IMR-90 (cell line): ENCODE measurements at regions not wholly inside any gene's neighbourhood (a gene's known extent, or its start where the extent isn't known, plus 50 kb on each side); places are given as distances from the start of the nearest gene placed in this dataset.

Source experiments
- ATAC-seq: fragments of 200-7000 bp; cut with Tn5 transposase; 2 replicates; pipeline ENCODE4 v1.9.1; 2020; ENCODE audit warnings: low read depth, mild to moderate bottlenecking, moderate library complexity
- BruUV-seq: library from RNA; stranded (reverse); fragments of 400-500 nt; replicated peaks from 2 replicates; lab custom pipeline; 2021; lab: Mats Ljungman, UMichigan
- CTCF ChIA-PET: fragments of 300-600 bp; formaldehyde crosslinking; extraction: SDS; loops from one replicate; lab custom pipeline; 2021; ENCODE audit warnings: antibody characterized with exemption; lab: Yijun Ruan, JAX
- POLR2A ChIA-PET: fragments of 300-600 bp; sonication (Branson Sonifier 250); formaldehyde crosslinking; loops from one replicate; lab custom pipeline; 2022; ENCODE audit warnings: antibody characterized with exemption; ENCODE audit not compliant: unreplicated experiment; lab: Charles Lee
- DNase-seq: peaks from one replicate; pipeline ENCODE4 v3.0.0; 2013
- H2AFZ ChIP-seq: replicated peaks from 2 replicates; pipeline ENCODE3; 2013; ENCODE audit warnings: low read length, mild to moderate bottlenecking; ENCODE audit not compliant: poor library complexity
- H2AK5ac ChIP-seq: 2 replicates; pipeline ENCODE4 v1.6.1; 2013; ENCODE audit warnings: low read depth, low read length, inconsistent platforms
- H2AK9ac ChIP-seq: replicated peaks from 2 replicates; pipeline ENCODE3; 2013; ENCODE audit warnings: mild to moderate bottlenecking, low read depth, low read length, moderate library complexity; ENCODE audit not compliant: poor library complexity
- H2BK120ac ChIP-seq: 2 replicates; pipeline ENCODE4 v1.6.1; 2013; ENCODE audit warnings: low read depth, low read length, inconsistent platforms
- H2BK15ac ChIP-seq: 3 replicates; pipeline ENCODE4 v1.6.1; 2013; ENCODE audit warnings: low read depth, low read length, inconsistent platforms
- H2BK20ac ChIP-seq: 2 replicates; pipeline ENCODE4 v1.6.1; 2013; ENCODE audit warnings: low read depth, mild to moderate bottlenecking, inconsistent platforms, low read length, moderate library complexity
- H2BK5ac ChIP-seq: 2 replicates; pipeline ENCODE4 v1.6.1; 2013; ENCODE audit warnings: mild to moderate bottlenecking, low read depth, low read length, inconsistent platforms; ENCODE audit not compliant: poor library complexity, severe bottlenecking
- H3K14ac ChIP-seq: replicated peaks from 2 replicates; pipeline ENCODE4 v1.6.1; 2013; ENCODE audit warnings: low read depth, low read length, inconsistent platforms
- H3K18ac ChIP-seq: 2 replicates; pipeline ENCODE4 v1.6.1; 2013; ENCODE audit warnings: low read depth, low read length, control low read depth
- H3K23ac ChIP-seq: 2 replicates; pipeline ENCODE4 v1.6.1; 2013; ENCODE audit warnings: low read depth, low read length, inconsistent platforms
- H3K27ac ChIP-seq: 2 replicates; pipeline ENCODE4 v1.5.1; 2013; ENCODE audit warnings: mild to moderate bottlenecking, control low read depth, low read length; ENCODE audit not compliant: insufficient read depth
- H3K27me3 ChIP-seq: 2 replicates; pipeline ENCODE4 v1.6.1; 2013; ENCODE audit warnings: low read length; ENCODE audit not compliant: control insufficient read depth, insufficient read depth
- H3K36me3 ChIP-seq: 2 replicates; pipeline ENCODE4 v1.6.1; 2013; ENCODE audit warnings: low read length, mixed read lengths; ENCODE audit not compliant: control insufficient read depth, insufficient read depth
- H3K4ac ChIP-seq: 2 replicates; pipeline ENCODE4 v1.6.1; 2013; ENCODE audit warnings: low read depth, low read length, inconsistent platforms
- H3K4me1 ChIP-seq: 2 replicates; pipeline ENCODE4 v1.6.1; 2013; ENCODE audit warnings: low read length, mixed read lengths; ENCODE audit not compliant: control insufficient read depth, insufficient read depth
- H3K4me2 ChIP-seq: 2 replicates; pipeline ENCODE4 v1.6.1; 2013; ENCODE audit warnings: low read depth, mild to moderate bottlenecking, control low read depth, low read length, moderate library complexity
- H3K4me3 ChIP-seq: 2 replicates; pipeline ENCODE4 v1.5.1; 2013; ENCODE audit warnings: low read depth, mild to moderate bottlenecking, control low read depth, low read length, moderate library complexity; ENCODE audit not compliant: insufficient read depth
- H3K56ac ChIP-seq: 2 replicates; pipeline ENCODE4 v1.6.1; 2013; ENCODE audit warnings: low read length, inconsistent platforms; ENCODE audit not compliant: insufficient read depth; ENCODE audit errors: extremely low read depth
- H3K79me1 ChIP-seq, 2 experiments: 2 replicates each; pipeline ENCODE4 v1.6.1; 2013; ENCODE audit warnings: low read length in 2 of 2, inconsistent platforms in 1 of 2, low read depth in 1 of 2
- H3K9ac ChIP-seq: 2 replicates; pipeline ENCODE4 v1.6.1; 2013; ENCODE audit warnings: low read depth, low read length, control low read depth
- H3K9me1 ChIP-seq: 2 replicates; pipeline ENCODE4 v1.6.1; 2013; ENCODE audit warnings: low read length, inconsistent platforms; ENCODE audit not compliant: insufficient read depth
- H3K9me3 ChIP-seq: 2 replicates; pipeline ENCODE4 v1.6.1; 2013; ENCODE audit warnings: low read length; ENCODE audit not compliant: control insufficient read depth, insufficient read depth
- H4K20me1 ChIP-seq: 2 replicates; pipeline ENCODE4 v1.6.1; 2013; ENCODE audit warnings: low read length, inconsistent platforms; ENCODE audit not compliant: insufficient read depth
- H4K5ac ChIP-seq: 2 replicates; pipeline ENCODE4 v1.6.1; 2013; ENCODE audit warnings: mild to moderate bottlenecking, low read depth, low read length, control low read depth
- H4K8ac ChIP-seq, 2 experiments: 2 replicates each; pipeline ENCODE4 v1.6.1; 2013; ENCODE audit warnings: low read depth in 2 of 2, low read length in 2 of 2, control low read depth in 1 of 2, inconsistent platforms in 1 of 2
- H4K91ac ChIP-seq: 2 replicates; pipeline ENCODE4 v1.6.1; 2013; ENCODE audit warnings: low read depth, low read length, inconsistent platforms; ENCODE audit not compliant: insufficient read depth
- BHLHE40 ChIP-seq: fragments of 150-350 bp; IDR thresholded peaks from 2 replicates; pipeline ENCODE4 v1.6.1; 2016; ENCODE audit warnings: mild to moderate bottlenecking, low read depth, low read length
- CEBPB ChIP-seq: IDR thresholded peaks from 2 replicates; pipeline ENCODE4 v1.6.1; 2012; ENCODE audit warnings: low read depth, low read length, improper control_type of control experiment
- CHD1 ChIP-seq: IDR thresholded peaks from 2 replicates; pipeline ENCODE4 v1.6.1; 2012; ENCODE audit warnings: low read depth, low read length, improper control_type of control experiment
- CTCF ChIP-seq: conservative IDR thresholded peaks from 2 replicates; pipeline ENCODE4 v1.5.1; 2012; ENCODE audit warnings: mild to moderate bottlenecking, low read depth, low read length, improper control_type of control experiment
- ELK1 ChIP-seq: fragments of 150-350 bp; IDR thresholded peaks from 2 replicates; pipeline ENCODE4 v1.6.1; 2016; ENCODE audit warnings: low read depth, mild to moderate bottlenecking, low read length, moderate library complexity, borderline replicate concordance
- FOS ChIP-seq: fragments of 150-350 bp; IDR thresholded peaks from 2 replicates; pipeline ENCODE4 v1.6.1; 2016; ENCODE audit warnings: low read depth, low read length
- MAFK ChIP-seq: IDR thresholded peaks from 2 replicates; pipeline ENCODE4 v1.6.1; 2012; ENCODE audit warnings: low read depth, low read length, improper control_type of control experiment
- MAZ ChIP-seq: IDR thresholded peaks from 2 replicates; pipeline ENCODE4 v1.6.1; 2012; ENCODE audit warnings: low read depth, mild to moderate bottlenecking, low read length, improper control_type of control experiment, moderate library complexity, borderline replicate concordance
- MXI1 ChIP-seq: IDR thresholded peaks from 2 replicates; pipeline ENCODE4 v1.6.1; 2012; ENCODE audit warnings: low read depth, mild to moderate bottlenecking, low read length, moderate library complexity, borderline replicate concordance
- NFE2L2 ChIP-seq: fragments of 150-350 bp; IDR thresholded peaks from 2 replicates; pipeline ENCODE4 v1.6.1; 2016; ENCODE audit warnings: low read depth, mild to moderate bottlenecking, low read length
- POLR2A ChIP-seq: IDR thresholded peaks from 2 replicates; pipeline ENCODE4 v1.6.1; 2012; ENCODE audit warnings: mild to moderate bottlenecking, low read depth, low read length
- RAD21 ChIP-seq: IDR thresholded peaks from 2 replicates; pipeline ENCODE4 v1.6.1; 2012; ENCODE audit warnings: low read length, improper control_type of control experiment
- RCOR1 ChIP-seq: IDR thresholded peaks from 2 replicates; pipeline ENCODE4 v1.6.1; 2012; ENCODE audit warnings: mild to moderate bottlenecking, low read length, improper control_type of control experiment; ENCODE audit not compliant: insufficient replicate concordance
- RFX5 ChIP-seq: IDR thresholded peaks from 2 replicates; pipeline ENCODE4 v1.8.0; 2012; ENCODE audit warnings: low read depth, mild to moderate bottlenecking, low read length, moderate library complexity
- SMC3 ChIP-seq: fragments of 150-350 bp; IDR thresholded peaks from 2 replicates; pipeline ENCODE4 v1.6.1; 2016; ENCODE audit warnings: low read depth, mild to moderate bottlenecking, antibody characterized with exemption, low read length, moderate library complexity
- WGBS, 2 experiments: methylation state at CpG; one replicate each; pipeline versions ENCODE4 v1.1.5 to v1.1.7; 2013; ENCODE audit warnings: missing lambda C conversion rate in 2 of 2; ENCODE audit not compliant: insufficient read length in 1 of 2; ENCODE audit errors: extremely low coverage in 2 of 2; 5-methylcytosine and 5-hydroxymethylcytosine counted together
- dilution Hi-C: fragments of 300-500 bp; cut with HindIII; formaldehyde crosslinking; loops from one replicate; pipeline ENCODE4 v1.14.3; 2018; ENCODE audit warnings: low sequenced_read_pairs; ENCODE audit not compliant: unreplicated experiment
- in situ Hi-C: fragments of 300-500 bp; cut with MboI; formaldehyde crosslinking; loops from 3 replicates; pipeline ENCODE4 v1.14.3; 2019; ENCODE audit warnings: low sequenced_read_pairs, inconsistent platforms, mixed read lengths
- intact Hi-C: fragments of 100-400 bp; cut with micrococcal nuclease; formaldehyde crosslinking; loops from 2 replicates; pipeline ENCODE4 v1.10.0; 2022
- TF ChIP-seq, protein P1 (sequence below): fragments of 150-350 bp; IDR thresholded peaks from 2 replicates; pipeline ENCODE4 v1.6.1; 2017; ENCODE audit warnings: mild to moderate bottlenecking, antibody characterized with exemption, low read length, low read depth

- intact Hi-C loops (loop anchor here (1.0 to 10.0 kb wide), 10 partner anchors 52 to 1378 kb away; partner anchors contain the start of gene CBLB), in situ Hi-C loops (no loop called here), dilution Hi-C loops (no loop called here)
- BruUV-seq, result no TSS peak
- Histone ChIP-seq H3K9ac (no peak overlapping the region), H3K9me1 (0 out of 2 replicates have a peak, but pooled peaks cover 2% of the 10 kb centered on the region), H3K36me3 (no peaks in the 10 kb centered on the region), H3K4ac (no peak overlapping the region), H3K27ac (no peak overlapping the region), H4K91ac (no peak overlapping the region), H4K8ac (no peak overlapping the region), H3K4me1 (no peaks in the 10 kb centered on the region; the same call in 1 of the 2 replicates), H2AK5ac (no peak overlapping the region), H2AK9ac (no peak overlapping the region), H2AFZ (no peak overlapping the region), H3K56ac (no peak overlapping the region), H2BK120ac (no peak overlapping the region), H2BK5ac (no peak overlapping the region), H3K14ac (no peak overlapping the region), H3K27me3 (no peaks in the 10 kb centered on the region), H4K5ac (no peak overlapping the region), H2BK15ac (no peak overlapping the region), H3K9me3 (no peaks in the 10 kb centered on the region), H3K4me2 (no peak overlapping the region), H3K18ac (no peak overlapping the region), H3K23ac (no peak overlapping the region), H4K20me1 (no peaks in the 10 kb centered on the region), H2BK20ac (no peak overlapping the region), H3K4me3 (no peak overlapping the region), H3K79me1 (no peaks in the 10 kb centered on the region)
- WGBS, 2 experiments, result no CpG with 5 or more reads among the region's 9 CpGs
- ATAC-seq (peak; percentile 91), DNase-seq (peak; percentile 78)
- ChIA-PET POLR2A (no interaction called here), CTCF (interaction anchor here (0.5 to 1.3 kb wide), 9 partner anchors 20 to 1380 kb away, joined by 3 to 5 read pairs (median 3); no protein-coding TSS in a partner anchor)
- TF ChIP-seq FOS, result no peak
- TF ChIP-seq NFE2L2, result no peak
- TF ChIP-seq SMC3, result peak; percentile 80
- TF ChIP-seq CEBPB, result no peak
- TF ChIP-seq BHLHE40, result no peak
- TF ChIP-seq MAFK, result no peak
- no peak for TF ChIP-seq POLR2A
- no peak for TF ChIP-seq MAZ
- TF ChIP-seq RAD21, result peak; percentile 92
- TF ChIP-seq RCOR1, result no peak
- TF ChIP-seq, protein P1, sequence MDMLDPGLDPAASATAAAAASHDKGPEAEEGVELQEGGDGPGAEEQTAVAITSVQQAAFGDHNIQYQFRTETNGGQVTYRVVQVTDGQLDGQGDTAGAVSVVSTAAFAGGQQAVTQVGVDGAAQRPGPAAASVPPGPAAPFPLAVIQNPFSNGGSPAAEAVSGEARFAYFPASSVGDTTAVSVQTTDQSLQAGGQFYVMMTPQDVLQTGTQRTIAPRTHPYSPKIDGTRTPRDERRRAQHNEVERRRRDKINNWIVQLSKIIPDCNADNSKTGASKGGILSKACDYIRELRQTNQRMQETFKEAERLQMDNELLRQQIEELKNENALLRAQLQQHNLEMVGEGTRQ, result no peak
- TF ChIP-seq ELK1, result no peak
- no peak for TF ChIP-seq RFX5
- no peak for TF ChIP-seq CHD1
- peak; percentile 82 for TF ChIP-seq CTCF
- TF ChIP-seq MXI1, result no peak
Measured at GRCh38 chr3:107064405-107065060, 312.7 kb upstream of the CCDC54 start.
